ENCODE measurements at regions not wholly inside any gene's neighbourhood (a gene's known extent, or its start where the extent isn't known, plus 50 kb on each side); places are given as distances from the start of the nearest gene placed in this dataset.
"Not testable (repeated sequence)": the region's sequence is repeated elsewhere in the genome, so short reads cannot be mapped to it uniquely, and the experiment has no call there.

- no peak for DNase-seq (ENCODE audit: low read depth in 2 of 3, low spot score in 1 of 3)
Measured at GRCh38 chr13:76622315-76623040, 263.7 kb downstream of the KCTD12 start.

GRCh38 chr13:76621705-76622104 is 264.5 kb downstream of the KCTD12 start:
- DNase-seq (ENCODE audit: low read depth in 2 of 3, low spot score in 1 of 3) = no peak

- no peak for DNase-seq (ENCODE audit: low read depth in 2 of 3, low spot score in 1 of 3)
Measured at GRCh38 chr13:76620036-76620435, 266.2 kb downstream of the KCTD12 start.

GRCh38 chr13:76619631-76620030 is 266.6 kb downstream of the KCTD12 start:
- DNase-seq (ENCODE audit: low read depth in 2 of 3, low spot score in 1 of 3) = no peak

- DNase-seq (ENCODE audit: low read depth in 2 of 3, low spot score in 1 of 3) = no peak
Measured at GRCh38 chr13:76610819-76611415, 275.3 kb downstream of the KCTD12 start.

- no peak for DNase-seq (ENCODE audit: low read depth in 2 of 3, low spot score in 1 of 3)
Measured at GRCh38 chr13:76609643-76610042, 276.6 kb downstream of the KCTD12 start.

GRCh38 chr13:76607866-76608265 is 278.3 kb downstream of the KCTD12 start:
- DNase-seq (ENCODE audit: low read depth in 2 of 3, low spot score in 1 of 3) = no peak

GRCh38 chr13:76600081-76600480 is 286.1 kb downstream of the KCTD12 start:
- DNase-seq (ENCODE audit: low read depth in 2 of 3, low spot score in 1 of 3) = no peak

- no peak for DNase-seq (ENCODE audit: low read depth in 2 of 3, low spot score in 1 of 3)
Measured at GRCh38 chr13:76597868-76598267, 288.3 kb downstream of the KCTD12 start.

GRCh38 chr13:76596216-76596615 is 290.0 kb downstream of the KCTD12 start:
- DNase-seq (ENCODE audit: low read depth in 2 of 3, low spot score in 1 of 3) = no peak

GRCh38 chr13:76594435-76594834 is 291.8 kb downstream of the KCTD12 start:
- DNase-seq (ENCODE audit: low read depth in 2 of 3, low spot score in 1 of 3) = no peak

- DNase-seq (ENCODE audit: low read depth in 2 of 3, low spot score in 1 of 3) = no peak
Measured at GRCh38 chr13:76586842-76587241, 299.4 kb downstream of the KCTD12 start.

- no peak for DNase-seq (ENCODE audit: low read depth in 2 of 3, low spot score in 1 of 3)
Measured at GRCh38 chr13:76579701-76580100, 306.5 kb downstream of the KCTD12 start.

GRCh38 chr13:76575634-76576033 is 310.6 kb downstream of the KCTD12 start:
- DNase-seq (ENCODE audit: low read depth in 2 of 3, low spot score in 1 of 3) = not testable (repeated sequence)

GRCh38 chr13:76570510-76570971 is 315.7 kb downstream of the KCTD12 start:
- no peak for DNase-seq (ENCODE audit: low read depth in 2 of 3, low spot score in 1 of 3)

GRCh38 chr13:76556627-76557026 is 329.6 kb downstream of the KCTD12 start:
- DNase-seq (ENCODE audit: low read depth in 2 of 3, low spot score in 1 of 3) = no peak

GRCh38 chr13:76552807-76553206 is 333.4 kb downstream of the KCTD12 start:
- no peak for DNase-seq (ENCODE audit: low read depth in 2 of 3, low spot score in 1 of 3)

GRCh38 chr13:76552041-76552772 is 334.0 kb downstream of the KCTD12 start:
- no peak for DNase-seq (ENCODE audit: low read depth in 2 of 3, low spot score in 1 of 3)

- DNase-seq (ENCODE audit: low read depth in 2 of 3, low spot score in 1 of 3) = no peak
Measured at GRCh38 chr13:76542176-76542575, 344.0 kb downstream of the KCTD12 start.

- DNase-seq (ENCODE audit: low read depth in 2 of 3, low spot score in 1 of 3) = no peak
Measured at GRCh38 chr13:76538004-76538403, 348.2 kb downstream of the KCTD12 start.

GRCh38 chr13:76533251-76533650 is 353.0 kb downstream of the KCTD12 start:
- DNase-seq (ENCODE audit: low read depth in 2 of 3, low spot score in 1 of 3) = no peak

GRCh38 chr13:76527041-76527440 is 359.2 kb downstream of the KCTD12 start:
- DNase-seq (ENCODE audit: low read depth in 2 of 3, low spot score in 1 of 3) = no peak
